OCI-LY3 (cell line): ENCODE measurements at regions not wholly inside any gene's neighbourhood (a gene's known extent, or its start where the extent isn't known, plus 50 kb on each side); places are given as distances from the start of the nearest gene placed in this dataset.
"Not testable (repeated sequence)": the region's sequence is repeated elsewhere in the genome, so short reads cannot be mapped to it uniquely, and the experiment has no call there.

Experiments used
- EZH2phosphoT487 ChIP-seq: fragments of 200-600 bp; shearing (Covaris generic); IDR thresholded peaks from 2 replicates; pipeline ENCODE4 v1.6.1; 2018; ENCODE audit warnings: antibody characterized with exemption, mixed run types, low read depth
- TF ChIP-seq, protein P1 (sequence below): fragments of 200-600, 300-600 bp; sonication (generic); IDR thresholded peaks from 2 replicates; pipeline ENCODE4 v1.5.1; 2014; ENCODE audit warnings: antibody characterized with exemption, low read length, low read depth

GRCh38 chr17:20867938-20868661 lies 174.7 kb downstream of the USP22 start:
- TF ChIP-seq, protein P1, sequence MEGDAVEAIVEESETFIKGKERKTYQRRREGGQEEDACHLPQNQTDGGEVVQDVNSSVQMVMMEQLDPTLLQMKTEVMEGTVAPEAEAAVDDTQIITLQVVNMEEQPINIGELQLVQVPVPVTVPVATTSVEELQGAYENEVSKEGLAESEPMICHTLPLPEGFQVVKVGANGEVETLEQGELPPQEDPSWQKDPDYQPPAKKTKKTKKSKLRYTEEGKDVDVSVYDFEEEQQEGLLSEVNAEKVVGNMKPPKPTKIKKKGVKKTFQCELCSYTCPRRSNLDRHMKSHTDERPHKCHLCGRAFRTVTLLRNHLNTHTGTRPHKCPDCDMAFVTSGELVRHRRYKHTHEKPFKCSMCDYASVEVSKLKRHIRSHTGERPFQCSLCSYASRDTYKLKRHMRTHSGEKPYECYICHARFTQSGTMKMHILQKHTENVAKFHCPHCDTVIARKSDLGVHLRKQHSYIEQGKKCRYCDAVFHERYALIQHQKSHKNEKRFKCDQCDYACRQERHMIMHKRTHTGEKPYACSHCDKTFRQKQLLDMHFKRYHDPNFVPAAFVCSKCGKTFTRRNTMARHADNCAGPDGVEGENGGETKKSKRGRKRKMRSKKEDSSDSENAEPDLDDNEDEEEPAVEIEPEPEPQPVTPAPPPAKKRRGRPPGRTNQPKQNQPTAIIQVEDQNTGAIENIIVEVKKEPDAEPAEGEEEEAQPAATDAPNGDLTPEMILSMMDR, result not testable (repeated sequence)
- TF ChIP-seq EZH2phosphoT487, result not testable (repeated sequence)
